ENCODE measurements at regions not wholly inside any gene's neighbourhood (a gene's known extent, or its start where the extent isn't known, plus 50 kb on each side); places are given as distances from the start of the nearest gene placed in this dataset.

- Histone ChIP-seq H2AFZ (ENCODE audit: low read length) (no peak overlapping the region), H3K23ac (ENCODE audit: insufficient read length) (no peak overlapping the region), H2BK12ac (ENCODE audit: low read depth, low read length) (no peak overlapping the region; the same call in 1 of the 2 replicates), H2AK5ac (ENCODE audit: low read depth, low read length) (no peak overlapping the region), H3K4me2 (ENCODE audit: insufficient read depth in 1 of 2, low read depth in 2 of 2, low read length in 2 of 2) (no peak overlapping the region), H3K4me1 (replicated peaks in 1 of 4; ENCODE audit: control insufficient read depth in 3 of 4, insufficient read depth in 4 of 4, low read length in 3 of 4) (no peaks in the 10 kb centered on the region; a peak in 1 of 7 replicates), H4K5ac (ENCODE audit: insufficient read length, low read depth, low read length) (no peak overlapping the region), H3K4ac (replicated peaks; ENCODE audit: insufficient read length, low read depth, low read length) (no peak overlapping the region), H3K18ac (ENCODE audit: extremely low read depth, low read length) (no peak overlapping the region), H4K8ac (ENCODE audit: extremely low read depth, insufficient read depth, low read length) (no peak overlapping the region), H2BK5ac (ENCODE audit: low read depth, low read length) (no peak overlapping the region), H4K20me1 (replicated peaks in 1 of 2; ENCODE audit: control insufficient read depth in 1 of 2, insufficient read depth in 2 of 2, low read length in 2 of 2) (no peaks in the 10 kb centered on the region), H4K91ac (replicated peaks; ENCODE audit: insufficient read length, low read length) (no peak overlapping the region), H3K27ac (ENCODE audit: low read depth, low read length) (no peak overlapping the region), H3K79me2 (ENCODE audit: control insufficient read depth in 1 of 2, insufficient read depth in 2 of 2, low read length in 2 of 2) (no peaks in the 10 kb centered on the region), H3K27me3 (replicated peaks in 1 of 4; ENCODE audit: control insufficient read depth in 3 of 4, extremely low read depth in 1 of 4, insufficient read depth in 3 of 4, low read length in 3 of 4) (peaks cover 0 to 1% (median 0%) of the 10 kb centered on the region in 4 experiments; a peak in 1 of 7 replicates), H3K4me3 (ENCODE audit: extremely low read depth in 1 of 4, insufficient read depth in 2 of 4, low read depth in 3 of 4, low read length in 4 of 4) (no peak overlapping the region), H3K36me3 (ENCODE audit: control insufficient read depth in 2 of 4, insufficient read depth in 4 of 4, low read length in 3 of 4) (no peaks in the 10 kb centered on the region), H3K14ac (ENCODE audit: insufficient read length) (no peak overlapping the region), H3K9ac (replicated peaks in 1 of 4; ENCODE audit: extremely low read depth in 1 of 4, low read depth in 3 of 4, low read length in 3 of 4) (no peak overlapping the region), H3K79me1 (ENCODE audit: low read depth, low read length) (no peaks in the 10 kb centered on the region), H2BK120ac (replicated peaks; ENCODE audit: low read depth, low read length) (no peak overlapping the region), H2BK20ac (ENCODE audit: low read length) (no peak overlapping the region; the same call in 1 of the 2 replicates), H3K23me2 (ENCODE audit: low read depth, low read length) (no peaks in the 10 kb centered on the region), H2BK15ac (ENCODE audit: low read length) (no peak overlapping the region), H3K9me3 (ENCODE audit: insufficient read depth in 2 of 2, low read depth in 1 of 2, low read length in 1 of 2) (no peaks in the 10 kb centered on the region), H3K56ac (replicated peaks; ENCODE audit: insufficient read length, low read depth, low read length) (no peak overlapping the region)
- WGBS, 2 experiments (ENCODE audit: extremely low coverage in 1 of 2, insufficient coverage in 1 of 2, insufficient read length in 1 of 2, insufficient replicate concordance in 2 of 2, low coverage in 1 of 2, low lambda C conversion rate in 2 of 2, missing lambda C conversion rate in 1 of 2): 100% methylated on average over 1 of the region's 1 CpG; no CpG with 5 or more reads in 1 of the 2 experiments
- DNase-seq (ENCODE audit: low read depth in 1 of 2, low spot score in 2 of 2): no peak
- CTCF ChIA-PET (ENCODE audit: partially characterized antibody): interaction anchor here (0.7 to 5.0 kb wide), 31 partner anchors 8 to 512 kb away, joined by 3 to 34 read pairs (median 5); no protein-coding TSS in a partner anchor
- no peak for FAIRE-seq
- POLR2A ChIA-PET (ENCODE audit: partially characterized antibody): interaction anchor here (1.6 kb wide), 1 partner anchor 10 kb away, joined by 3 read pairs; no protein-coding TSS in a partner anchor
- no peak for TF ChIP-seq CTCF (IDR thresholded peaks at IDR 0.05; ENCODE audit: control extremely low read depth in 1 of 3, insufficient read depth in 1 of 3, low read depth in 1 of 3, low read length in 3 of 3)
- TF ChIP-seq CHD1 (IDR thresholded peaks at IDR 0.05; ENCODE audit: low read depth, low read length): no peak
- no peak for TF ChIP-seq SIN3A (conservative IDR thresholded peaks at IDR 0.05 in 1 of 2, IDR thresholded peaks at IDR 0.05 in 1 of 2; ENCODE audit: low read depth in 1 of 2, low read length in 2 of 2)
- no peak for TF ChIP-seq SUZ12 (IDR thresholded peaks at IDR 0.05; ENCODE audit: low read length)
- no peak for TF ChIP-seq EP300 (IDR thresholded peaks at IDR 0.05; ENCODE audit: borderline replicate concordance in 1 of 2, low read depth in 2 of 2, low read length in 2 of 2)
- no peak for TF ChIP-seq SP1 (IDR thresholded peaks at IDR 0.05; ENCODE audit: low read depth, low read length)
- no peak for TF ChIP-seq RAD21 (IDR thresholded peaks at IDR 0.05 in 1 of 2, conservative IDR thresholded peaks at IDR 0.05 in 1 of 2; ENCODE audit: low read depth in 2 of 2, low read length in 2 of 2)
- TF ChIP-seq TBP (IDR thresholded peaks at IDR 0.05; ENCODE audit: low read depth, low read length): no peak
- TF ChIP-seq EZH2 (IDR thresholded peaks at IDR 0.05; ENCODE audit: low read depth, low read length, severe bottlenecking): no peak
Observed at GRCh38 chr4:81912376-81913030, 440.8 kb upstream of the RASGEF1B start.

All from H1 (cell line).